A549 (cell line): ENCODE measurements at regions not wholly inside any gene's neighbourhood (a gene's known extent, or its start where the extent isn't known, plus 50 kb on each side); places are given as distances from the start of the nearest gene placed in this dataset.

ENCODE experiments used
- CEBPB ChIP-seq, 2 experiments: fragments of >200 bp in 1 of 2; sonication (Bioruptor Twin) in 1 of 2; formaldehyde crosslinking in 1 of 2; IDR thresholded peaks; 2 replicates each; pipeline ENCODE4 v1.6.1; 2012 to 2016
- CHD2 ChIP-seq: fragments of 150-350 bp; IDR thresholded peaks from 2 replicates; pipeline ENCODE4 v1.6.1; 2014; ENCODE audit warnings: low read length; ENCODE audit not compliant: partially characterized antibody
- CTCF ChIP-seq: fragments of >200 bp; sonication (Bioruptor Twin); formaldehyde crosslinking; IDR thresholded peaks from 3 replicates; pipeline ENCODE4 v1.5.1; 2016
- HDAC2 ChIP-seq: fragments of 200-600 bp; sonication (generic); IDR thresholded peaks from 2 replicates; pipeline ENCODE4 v1.6.1; 2016
- MAFK ChIP-seq: fragments of 450-650 bp; IDR thresholded peaks from 2 replicates; pipeline ENCODE4 v1.6.1; 2014; ENCODE audit not compliant: partially characterized antibody
- NFE2L2 ChIP-seq: fragments of 150-350 bp; conservative IDR thresholded peaks from 2 replicates; pipeline ENCODE4 v1.6.1; 2014; ENCODE audit warnings: low read length
- POLR2A ChIP-seq: IDR thresholded peaks from 2 replicates; pipeline ENCODE4 v1.6.1; 2012; ENCODE audit warnings: mild to moderate bottlenecking, low read length
- POLR2AphosphoS2 ChIP-seq: conservative IDR thresholded peaks from 2 replicates; pipeline ENCODE4 v1.6.1; 2012; ENCODE audit warnings: low read length, improper control_type of control experiment, inconsistent platforms
- RAD21 ChIP-seq, 2 experiments: fragments of >200 bp in 1 of 2; sonication (Bioruptor Twin) in 1 of 2; formaldehyde crosslinking in 1 of 2; IDR thresholded peaks in 1 of 2; conservative IDR thresholded peaks in 1 of 2; 2 replicates in 1 of 2; 3 replicates in 1 of 2; pipeline ENCODE4 v1.6.1; 2012 to 2018; ENCODE audit warnings: inconsistent platforms in 1 of 2
- RCOR1 ChIP-seq: fragments of 150-350 bp; IDR thresholded peaks from 2 replicates; pipeline ENCODE4 v1.6.1; 2014; ENCODE audit warnings: antibody characterized with exemption, low read length, low read depth
- RFX5 ChIP-seq: fragments of 450-650 bp; IDR thresholded peaks from 2 replicates; pipeline ENCODE4 v1.7.1; 2014; ENCODE audit warnings: antibody characterized with exemption, mild to moderate bottlenecking, moderate library complexity
- SMC3 ChIP-seq: fragments of >200 bp; sonication (Bioruptor Twin); formaldehyde crosslinking; IDR thresholded peaks from 3 replicates; pipeline ENCODE4 v1.6.1; 2018; ENCODE audit warnings: inconsistent platforms
- USF2 ChIP-seq: fragments of 450-650 bp; IDR thresholded peaks from 2 replicates; pipeline ENCODE4 v1.6.1; 2014; ENCODE audit warnings: antibody characterized with exemption
- ZFP36 ChIP-seq: fragments of 450-650 bp; IDR thresholded peaks from 2 replicates; pipeline ENCODE4 v1.6.1; 2014; ENCODE audit warnings: borderline replicate concordance; ENCODE audit not compliant: partially characterized antibody

- TF ChIP-seq RFX5, result no peak
- no peak for TF ChIP-seq POLR2AphosphoS2
- TF ChIP-seq CEBPB (IDR thresholded peaks at IDR 0.05), result no peak
- no peak for TF ChIP-seq RAD21 (conservative IDR thresholded peaks at IDR 0.05 in 1 of 2, IDR thresholded peaks at IDR 0.05 in 1 of 2)
- no peak for TF ChIP-seq POLR2A
- no peak for TF ChIP-seq CTCF
- no peak for TF ChIP-seq MAFK
- no peak for TF ChIP-seq NFE2L2
- no peak for TF ChIP-seq SMC3
- no peak for TF ChIP-seq RCOR1
- TF ChIP-seq CHD2, result no peak
- TF ChIP-seq ZFP36, result no peak
- TF ChIP-seq USF2, result no peak
- no peak for TF ChIP-seq HDAC2
Measured at GRCh38 chr7:14065286-14065685, 75.8 kb upstream of the ETV1 start.
